Breast epithelium (tissue), 3 donors: ENCODE measurements at regions not wholly inside any gene's neighbourhood (a gene's known extent, or its start where the extent isn't known, plus 50 kb on each side); places are given as distances from the start of the nearest gene placed in this dataset.

ENCODE experiments used
- POLR2A ChIP-seq: fragments of 450-650 bp; IDR thresholded peaks from one replicate; pipeline ENCODE4 v1.6.1; 2016; ENCODE audit warnings: antibody characterized with exemption, mild to moderate bottlenecking, moderate library complexity
- TF ChIP-seq, protein P1 (sequence below), 3 donors: fragments of 450-650 bp; IDR thresholded peaks; one replicate each; pipeline ENCODE4 v1.5.1; 2016 to 2017; ENCODE audit warnings: antibody characterized with exemption in 3 of 3, mild to moderate bottlenecking in 3 of 3, moderate library complexity in 3 of 3

DNA sequence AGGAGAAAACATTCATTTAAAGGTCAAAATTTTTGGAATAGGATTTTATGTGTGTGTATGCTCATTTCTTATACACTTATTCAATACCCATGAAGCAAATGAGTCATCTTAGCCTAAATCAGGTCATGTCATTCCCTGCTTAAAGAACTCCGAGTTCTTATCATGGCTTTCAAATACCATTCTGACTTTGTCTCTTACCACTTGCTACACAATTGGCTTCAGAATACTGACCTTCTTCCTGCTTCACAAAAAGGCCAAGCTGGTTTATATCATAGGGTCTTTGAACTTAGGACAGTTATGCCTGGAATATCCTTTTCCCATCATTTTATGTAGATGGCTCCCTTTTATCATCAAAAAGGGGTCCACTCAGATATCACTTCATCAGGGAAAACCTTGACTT lies 652.2 kb upstream of the WWC1 start:
- TF ChIP-seq, protein P1, sequence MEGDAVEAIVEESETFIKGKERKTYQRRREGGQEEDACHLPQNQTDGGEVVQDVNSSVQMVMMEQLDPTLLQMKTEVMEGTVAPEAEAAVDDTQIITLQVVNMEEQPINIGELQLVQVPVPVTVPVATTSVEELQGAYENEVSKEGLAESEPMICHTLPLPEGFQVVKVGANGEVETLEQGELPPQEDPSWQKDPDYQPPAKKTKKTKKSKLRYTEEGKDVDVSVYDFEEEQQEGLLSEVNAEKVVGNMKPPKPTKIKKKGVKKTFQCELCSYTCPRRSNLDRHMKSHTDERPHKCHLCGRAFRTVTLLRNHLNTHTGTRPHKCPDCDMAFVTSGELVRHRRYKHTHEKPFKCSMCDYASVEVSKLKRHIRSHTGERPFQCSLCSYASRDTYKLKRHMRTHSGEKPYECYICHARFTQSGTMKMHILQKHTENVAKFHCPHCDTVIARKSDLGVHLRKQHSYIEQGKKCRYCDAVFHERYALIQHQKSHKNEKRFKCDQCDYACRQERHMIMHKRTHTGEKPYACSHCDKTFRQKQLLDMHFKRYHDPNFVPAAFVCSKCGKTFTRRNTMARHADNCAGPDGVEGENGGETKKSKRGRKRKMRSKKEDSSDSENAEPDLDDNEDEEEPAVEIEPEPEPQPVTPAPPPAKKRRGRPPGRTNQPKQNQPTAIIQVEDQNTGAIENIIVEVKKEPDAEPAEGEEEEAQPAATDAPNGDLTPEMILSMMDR (IDR thresholded peaks at IDR 0.05): no peak
- no peak for TF ChIP-seq POLR2A
